ENCODE measurements at regions not wholly inside any gene's neighbourhood (a gene's known extent, or its start where the extent isn't known, plus 50 kb on each side); places are given as distances from the start of the nearest gene placed in this dataset.

GRCh38 chr4:73684097-73684496 is 56.3 kb upstream of the CXCL8 start:
- peaks cover 80% of the 10 kb centered on the region for H3K4me1 Mint-ChIP-seq (ENCODE audit: low read depth)
- no peaks in the 10 kb centered on the region for H3K9me3 Mint-ChIP-seq
- DNase-seq = no peak
- H3K36me3 Mint-ChIP-seq (ENCODE audit: low read depth) = peaks cover 9% of the 10 kb centered on the region; the same call in 1 of the 2 replicates
- TF ChIP-seq CTCF (IDR thresholded peaks at IDR 0.05) = no peak
- no peak overlapping the region for H3K27ac Mint-ChIP-seq
- H3K27me3 Mint-ChIP-seq (ENCODE audit: insufficient read depth) = no peaks in the 10 kb centered on the region
- H3K4me3 Mint-ChIP-seq = no peak overlapping the region

- H3K36me3 Mint-ChIP-seq (ENCODE audit: low read depth) = peaks cover 9% of the 10 kb centered on the region; the same call in 1 of the 2 replicates
- no peak overlapping the region for H3K4me3 Mint-ChIP-seq
- H3K27ac Mint-ChIP-seq = no peak overlapping the region
- peaks cover 80% of the 10 kb centered on the region for H3K4me1 Mint-ChIP-seq (ENCODE audit: low read depth)
- DNase-seq = no peak
- no peaks in the 10 kb centered on the region for H3K27me3 Mint-ChIP-seq (ENCODE audit: insufficient read depth)
- H3K9me3 Mint-ChIP-seq = no peaks in the 10 kb centered on the region
- no peak for TF ChIP-seq CTCF (IDR thresholded peaks at IDR 0.05)
These were observed 55.3 kb upstream of the CXCL8 start for GRCh38 chr4:73685052-73685451.

DNA sequence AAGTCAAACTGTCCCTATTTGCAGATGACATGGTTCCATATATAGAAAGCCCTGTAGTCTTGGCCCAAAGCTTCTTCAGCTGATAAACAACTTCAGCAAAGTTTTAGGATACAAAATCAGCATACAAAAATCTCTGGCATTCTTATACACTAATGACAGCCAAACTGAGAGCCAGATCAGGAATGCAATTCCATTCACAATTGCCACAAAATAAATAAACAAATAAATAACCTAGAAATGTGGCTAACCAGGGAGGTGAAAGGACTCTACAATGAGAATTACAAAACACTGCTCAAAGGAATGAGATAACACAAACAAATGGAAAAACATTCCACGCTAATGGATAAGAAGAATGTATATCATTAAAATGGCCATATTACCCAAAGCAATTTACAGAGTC is 52.9 kb upstream of the CXCL8 start:
- DNase-seq = peak; percentile 46
- Mint-ChIP-seq H3K4me3 (no peak overlapping the region), H3K27me3 (ENCODE audit: insufficient read depth) (no peaks in the 10 kb centered on the region), H3K27ac (no peak overlapping the region), H3K36me3 (ENCODE audit: low read depth) (peaks cover 9% of the 10 kb centered on the region; the same call in 1 of the 2 replicates), H3K9me3 (no peaks in the 10 kb centered on the region), H3K4me1 (ENCODE audit: low read depth) (peaks cover 77% of the 10 kb centered on the region)
- no peak for TF ChIP-seq CTCF (IDR thresholded peaks at IDR 0.05)

- peaks cover 9% of the 10 kb centered on the region; the same call in 1 of the 2 replicates for H3K36me3 Mint-ChIP-seq (ENCODE audit: low read depth)
- peak; percentile 43 for DNase-seq
- peak overlapping the region; percentile 70 for H3K27ac Mint-ChIP-seq
- H3K4me1 Mint-ChIP-seq (ENCODE audit: low read depth) = peaks cover 58% of the 10 kb centered on the region
- no peaks in the 10 kb centered on the region for H3K9me3 Mint-ChIP-seq
- no peak for TF ChIP-seq CTCF (IDR thresholded peaks at IDR 0.05)
- H3K27me3 Mint-ChIP-seq (ENCODE audit: insufficient read depth) = no peaks in the 10 kb centered on the region
- H3K4me3 Mint-ChIP-seq = peak overlapping the region; percentile 5; the same call in 1 of the 2 replicates
These were observed 50.2 kb upstream of the CXCL8 start for GRCh38 chr4:73690051-73690738.
